B cell (primary cell): ENCODE measurements at regions not wholly inside any gene's neighbourhood (a gene's known extent, or its start where the extent isn't known, plus 50 kb on each side); places are given as distances from the start of the nearest gene placed in this dataset.

Source experiments
- ATAC-seq: fragments of 200-7000 bp; cut with Tn5 transposase; one replicate; pipeline ENCODE4 v1.10.0; 2021; ENCODE audit warnings: low read depth, mild to moderate bottlenecking, moderate number of reproducible peaks, moderate library complexity
- CTCF ChIA-PET: fragments of 350-600 bp; sonication (Branson Sonifier 250); formaldehyde crosslinking; loops from one replicate; lab custom pipeline; 2021; ENCODE audit warnings: antibody characterized with exemption, inconsistent platforms; lab: Charles Lee
- POLR2A ChIA-PET: fragments of 350-600 bp; sonication (Branson Sonifier 250); formaldehyde crosslinking; loops from one replicate; lab custom pipeline; 2021; ENCODE audit warnings: antibody characterized with exemption; lab: Charles Lee
- DNase-seq: peaks from one replicate; pipeline ENCODE4 v3.0.0; 2013
- H2AFZ ChIP-seq: 2 replicates; pipeline ENCODE4 v1.6.1; 2012; ENCODE audit warnings: mild to moderate bottlenecking, low read depth, low read length; ENCODE audit not compliant: insufficient read depth, poor library complexity, severe bottlenecking
- H3K27ac ChIP-seq, 2 donors: 1 replicate in 1 of 2; 2 replicates in 1 of 2; pipeline ENCODE4 v1.5.1; 2012 to 2013; ENCODE audit warnings: low read length in 2 of 2, mild to moderate bottlenecking in 2 of 2, moderate library complexity in 1 of 2
- H3K27me3 ChIP-seq, 4 experiments: fragments of 200-600 bp in 1 of 4; sonication (generic) in 1 of 4; replicated peaks in 1 of 4; 1 replicate in 2 of 4; 2 replicates in 2 of 4; pipeline versions ENCODE4 v1.6.1 to v1.7.0; 2013 to 2016; ENCODE audit warnings: low read length in 3 of 4, mild to moderate bottlenecking in 2 of 4, mixed read lengths in 1 of 4, moderate library complexity in 1 of 4; ENCODE audit not compliant: insufficient read depth in 4 of 4, control insufficient read depth in 3 of 4; ENCODE audit errors: control extremely low read depth in 1 of 4
- H3K36me3 ChIP-seq, 2 experiments: replicated peaks in 1 of 2; 1 replicate in 1 of 2; 2 replicates in 1 of 2; pipeline versions ENCODE4 v1.6.1 to v1.7.1; 2013; ENCODE audit warnings: low read length in 1 of 2; ENCODE audit not compliant: insufficient read depth in 2 of 2, control insufficient read depth in 1 of 2; ENCODE audit errors: control extremely low read depth in 1 of 2, extremely low read depth in 1 of 2
- H3K4me1 ChIP-seq, 2 donors: fragments of 200-600 bp in 1 of 2; sonication (generic) in 1 of 2; 1 replicate in 1 of 2; 2 replicates in 1 of 2; pipeline versions ENCODE4 v1.5.1 to v1.6.1; 2013 to 2017; ENCODE audit warnings: low read length in 2 of 2; ENCODE audit not compliant: control insufficient read depth in 2 of 2, insufficient read depth in 2 of 2
- H3K4me2 ChIP-seq: replicated peaks from 2 replicates; pipeline ENCODE3; 2012; ENCODE audit warnings: mild to moderate bottlenecking, low read depth, low read length; ENCODE audit not compliant: poor library complexity, severe bottlenecking
- H3K4me3 ChIP-seq, 5 experiments: fragments of 200-600 bp in 1 of 5; sonication (generic) in 1 of 5; 1 replicate in 3 of 5; 2 replicates in 2 of 5; pipeline versions ENCODE4 v1.5.1 to v1.7.0; 2011 to 2016; ENCODE audit warnings: low read length in 4 of 5, mild to moderate bottlenecking in 4 of 5, low read depth in 2 of 5, control low read depth in 1 of 5, moderate library complexity in 1 of 5; ENCODE audit not compliant: insufficient read depth in 1 of 5; ENCODE audit errors: control extremely low read depth in 1 of 5, extremely low read depth in 1 of 5
- H3K79me2 ChIP-seq: fragments of 200-600 bp; sonication (generic); one replicate; pipeline ENCODE4 v1.6.0; 2016; ENCODE audit warnings: low read length; ENCODE audit not compliant: control insufficient read depth, insufficient read depth
- H3K9ac ChIP-seq: fragments of 200-600 bp; sonication (generic); 2 replicates; pipeline ENCODE4 v1.6.1; 2017; ENCODE audit warnings: mild to moderate bottlenecking, low read length, moderate library complexity
- H3K9me3 ChIP-seq, 3 donors: one replicate each; pipeline versions ENCODE4 v1.6.1 to v1.7.1; 2013; ENCODE audit warnings: low read length in 2 of 3; ENCODE audit not compliant: control insufficient read depth in 2 of 3, insufficient read depth in 1 of 3; ENCODE audit errors: control extremely low read depth in 1 of 3
- H4K20me1 ChIP-seq: 2 replicates; pipeline ENCODE4 v1.6.0; 2012; ENCODE audit warnings: mild to moderate bottlenecking, low read length; ENCODE audit not compliant: insufficient read depth, control insufficient read depth, poor library complexity, severe bottlenecking
- H3K27ac Mint-ChIP-seq: one replicate; pipeline ENCODE4 v1.8.0; 2021; ENCODE audit warnings: mixed read lengths
- H3K27me3 Mint-ChIP-seq: one replicate; pipeline ENCODE4 v1.8.0; 2021; ENCODE audit warnings: mixed read lengths
- H3K4me1 Mint-ChIP-seq: one replicate; pipeline ENCODE4 v1.8.0; 2021; ENCODE audit warnings: mixed read lengths
- H3K4me3 Mint-ChIP-seq: one replicate; pipeline ENCODE4 v1.8.0; 2021; ENCODE audit warnings: mixed read lengths
- H3K9me3 Mint-ChIP-seq: one replicate; pipeline ENCODE4 v1.8.0; 2022; ENCODE audit warnings: mixed read lengths; ENCODE audit not compliant: insufficient read depth
- CTCF ChIP-seq: fragments of 200-600 bp; IDR thresholded peaks from one replicate; pipeline ENCODE4 v1.8.0; 2022; ENCODE audit warnings: antibody characterized with exemption, mild to moderate bottlenecking
- EZH2 ChIP-seq: IDR thresholded peaks from 2 replicates; pipeline ENCODE4 v1.6.1; 2012; ENCODE audit warnings: borderline replicate concordance, low read depth, mild to moderate bottlenecking, moderate library complexity, low read length; ENCODE audit not compliant: insufficient read depth, poor library complexity, severe bottlenecking
- whole genome bisulfite sequencing: methylation state at CpG from one replicate; pipeline ENCODE4 v1.1.5; 2013; ENCODE audit warnings: missing lambda C conversion rate; ENCODE audit not compliant: insufficient coverage; 5-methylcytosine and 5-hydroxymethylcytosine counted together
- intact Hi-C: fragments of 100-400 bp; cut with micrococcal nuclease; formaldehyde crosslinking; loops from one replicate; pipeline ENCODE4 v1.10.0; 2022

GRCh38 chr9:103188781-103189350 lies 193.7 kb downstream of the CYLC2 start:
- ATAC-seq = no peak
- no peak overlapping the region for H3K27ac ChIP-seq
- no peak overlapping the region for H3K4me3 Mint-ChIP-seq

GRCh38 chr9:103193992-103194391 lies 198.9 kb downstream of the CYLC2 start:
- DNase-seq = no peak
- H2AFZ ChIP-seq = no peak overlapping the region
- no peak overlapping the region for H3K27ac ChIP-seq
- POLR2A ChIA-PET = no interaction called here
- no peaks in the 10 kb centered on the region for H3K9me3 Mint-ChIP-seq
- no peaks in the 10 kb centered on the region for H3K4me1 ChIP-seq
- WGBS = no CpG with 5 or more reads among the region's 1 CpG
- H3K4me3 Mint-ChIP-seq = no peak overlapping the region
- H3K4me2 ChIP-seq = no peak overlapping the region
- CTCF ChIA-PET = no interaction called here
- TF ChIP-seq CTCF = no peak
- ATAC-seq = no peak
- intact Hi-C loops = no loop called here
- H3K36me3 ChIP-seq = no peaks in the 10 kb centered on the region
- no peaks in the 10 kb centered on the region for H4K20me1 ChIP-seq
- H3K27ac Mint-ChIP-seq = no peak overlapping the region
- no peaks in the 10 kb centered on the region for H3K27me3 ChIP-seq
- no peak overlapping the region for H3K4me3 ChIP-seq
- H3K4me1 Mint-ChIP-seq = no peaks in the 10 kb centered on the region
- no peaks in the 10 kb centered on the region for H3K9me3 ChIP-seq
- H3K27me3 Mint-ChIP-seq = no peaks in the 10 kb centered on the region
- no peaks in the 10 kb centered on the region for H3K79me2 ChIP-seq
- no peak overlapping the region for H3K9ac ChIP-seq

More at GRCh38 chr9:103188781-103189350, 193.7 kb downstream of the CYLC2 start:
- 92% methylated on average over 10 of the region's 12 CpGs for WGBS
- H4K20me1 ChIP-seq = no peaks in the 10 kb centered on the region
- no peaks in the 10 kb centered on the region for H3K4me1 Mint-ChIP-seq
- H3K27me3 Mint-ChIP-seq = no peaks in the 10 kb centered on the region
- no peak overlapping the region for H3K9ac ChIP-seq
- no peak overlapping the region for H3K4me3 ChIP-seq
- intact Hi-C loops = no loop called here
- ChIA-PET POLR2A (no interaction called here), CTCF (no interaction called here)
- H2AFZ ChIP-seq = no peak overlapping the region
- DNase-seq = no peak
- TF ChIP-seq EZH2 (no peak), CTCF (no peak)
- H3K27me3 ChIP-seq = no peaks in the 10 kb centered on the region
- H3K79me2 ChIP-seq = no peaks in the 10 kb centered on the region
- peaks cover 2% of the 10 kb centered on the region for H3K9me3 Mint-ChIP-seq
- H3K4me1 ChIP-seq = no peaks in the 10 kb centered on the region
- no peaks in the 10 kb centered on the region for H3K36me3 ChIP-seq
- H3K27ac Mint-ChIP-seq = no peak overlapping the region
- no peak overlapping the region for H3K4me2 ChIP-seq
- peaks cover 0 to 8% (median 0%) of the 10 kb centered on the region in 3 donors for H3K9me3 ChIP-seq
